K562 (cell line): ENCODE measurements at regions not wholly inside any gene's neighbourhood (a gene's known extent, or its start where the extent isn't known, plus 50 kb on each side); places are given as distances from the start of the nearest gene placed in this dataset.

ENCODE experiments used
- ATAC-seq: fragments of 200-7000 bp; cut with Tn5 transposase; 3 replicates; pipeline ENCODE4 v1.9.1; 2020; ENCODE audit warnings: moderate library complexity
- BruUV-seq: library from RNA; stranded (reverse); fragments of 400-500 nt; replicated peaks from 2 replicates; lab custom pipeline; 2021; lab: Mats Ljungman, UMichigan
- CTCF ChIA-PET: fragments of 300-600 bp; formaldehyde crosslinking; extraction: SDS; loops from one replicate; lab custom pipeline; 2021; ENCODE audit warnings: low intra/inter-chr PET ratio; lab: Yijun Ruan, JAX
- POLR2A ChIA-PET: fragments of 300-600, 350-650 bp; sonication (Branson Sonifier 250); formaldehyde crosslinking; extraction: SDS; loops from one replicate; lab custom pipeline; 2021; ENCODE audit warnings: antibody characterized with exemption, inconsistent platforms; lab: Yijun Ruan, JAX
- DNase-seq, 4 experiments: peaks; one replicate each; pipeline versions ENCODE4 v3.0.0 to v3.0.0-alpha.2; 2011 to 2018; ENCODE audit warnings: low spot score in 3 of 4, mixed read lengths in 3 of 4; ENCODE audit errors: extremely low read depth in 1 of 4
- FAIRE-seq: peaks from 2 replicates; lab custom pipeline; 2011; peaks lifted over from hg19 to GRCh38; lab: Jason Lieb, UNC
- H2AFZ ChIP-seq: 2 replicates; pipeline ENCODE4 v1.6.0; 2011; ENCODE audit warnings: low read depth, low read length, control low read depth, inconsistent platforms
- H3K27ac ChIP-seq: fragments of 200-600 bp; 3 replicates; pipeline ENCODE4 v1.8.0; 2011; ENCODE audit warnings: low read depth, mild to moderate bottlenecking, control low read depth, inconsistent platforms, low read length, moderate library complexity, mixed read lengths; ENCODE audit errors: extremely low read depth
- H3K27me3 ChIP-seq, 2 experiments: fragments of 300-600 bp in 1 of 2; 2 replicates in 1 of 2; 3 replicates in 1 of 2; pipeline versions ENCODE4 v1.6.0 to v1.8.0; 2011; ENCODE audit warnings: inconsistent platforms in 2 of 2, low read length in 2 of 2, mild to moderate bottlenecking in 1 of 2, mixed read lengths in 1 of 2, moderate library complexity in 1 of 2; ENCODE audit not compliant: control insufficient read depth in 2 of 2, insufficient read depth in 2 of 2
- H3K36me3 ChIP-seq: fragments of 300-600 bp; 3 replicates; pipeline ENCODE4 v1.8.0; 2011; ENCODE audit warnings: mild to moderate bottlenecking, low read length, inconsistent platforms; ENCODE audit not compliant: control insufficient read depth, insufficient read depth
- H3K4me1 ChIP-seq, 2 experiments: fragments of 200-600 bp in 1 of 2; replicated peaks in 1 of 2; 2 replicates in 1 of 2; 3 replicates in 1 of 2; pipeline versions ENCODE4 v1.5.1 to v1.8.0; 2011; ENCODE audit warnings: inconsistent platforms in 2 of 2, low read length in 2 of 2, mild to moderate bottlenecking in 1 of 2, mixed read lengths in 1 of 2, moderate library complexity in 1 of 2; ENCODE audit not compliant: control insufficient read depth in 2 of 2, insufficient read depth in 2 of 2
- H3K4me2 ChIP-seq: 2 replicates; pipeline ENCODE4 v1.6.1; 2011; ENCODE audit warnings: low read length, control low read depth, inconsistent platforms, mixed read lengths; ENCODE audit not compliant: insufficient read depth
- H3K4me3 ChIP-seq: fragments of 200-600 bp; sonication (generic), shearing (Covaris generic); 2 replicates; pipeline ENCODE4 v1.5.1; 2016; ENCODE audit warnings: control low read depth, inconsistent platforms
- H3K79me2 ChIP-seq: fragments of 200-600 bp; 3 replicates; pipeline ENCODE4 v1.8.0; 2011; ENCODE audit warnings: low read length, inconsistent platforms; ENCODE audit not compliant: control insufficient read depth, insufficient read depth
- H3K9ac ChIP-seq, 2 experiments: 2 replicates each; pipeline versions ENCODE4 v1.6.0 to v1.6.1; 2011; ENCODE audit warnings: low read depth in 2 of 2, low read length in 2 of 2, control low read depth in 1 of 2, inconsistent platforms in 1 of 2, mild to moderate bottlenecking in 1 of 2, mixed read lengths in 1 of 2; ENCODE audit not compliant: insufficient read depth in 1 of 2
- H3K9me1 ChIP-seq: one replicate; pipeline ENCODE4 v1.6.0; 2011; ENCODE audit warnings: inconsistent platforms, mild to moderate bottlenecking, low read length, moderate library complexity; ENCODE audit not compliant: control insufficient read depth, insufficient read depth
- H3K9me3 ChIP-seq: replicated peaks from 2 replicates; pipeline ENCODE4 v1.5.1; 2011; ENCODE audit warnings: low read depth, low read length, inconsistent platforms; ENCODE audit not compliant: control insufficient read depth, insufficient read depth
- H4K20me1 ChIP-seq: replicated peaks from 2 replicates; pipeline ENCODE4 v1.6.1; 2011; ENCODE audit warnings: low read length, inconsistent platforms, mixed read lengths; ENCODE audit not compliant: control insufficient read depth, insufficient read depth
- IFI16 ChIP-seq: fragments of 250-450 bp; sonication (Bioruptor Pico); IDR thresholded peaks from 2 replicates; pipeline ENCODE4 v2.1.2; 2022; ENCODE audit warnings: mild to moderate bottlenecking, inconsistent platforms
- LARP7 ChIP-seq: fragments of 450-650 bp; IDR thresholded peaks from 2 replicates; pipeline ENCODE4 v1.6.1; 2016
- NR2C2 ChIP-seq, 2 experiments: fragments of 200-800 bp in 1 of 2; sonication (Bioruptor generic) in 1 of 2; sonication (generic) in 1 of 2; formaldehyde crosslinking in 1 of 2; IDR thresholded peaks; 2 replicates each; pipeline versions ENCODE4 v1.6.1 to v1.8.0; 2016 to 2022; ENCODE audit warnings: mild to moderate bottlenecking in 1 of 2, missing compliant biosample characterization in 1 of 2, missing genetic modification characterization in 1 of 2, missing genetic modification reagents in 1 of 2
- PHB ChIP-seq: fragments of 250-450 bp; sonication (Bioruptor Pico); IDR thresholded peaks from 2 replicates; pipeline ENCODE4 v1.5.0; 2021
- TRIM24 ChIP-seq, 2 experiments: fragments of 450-650 bp; IDR thresholded peaks; 2 replicates each; pipeline ENCODE4 v1.6.1; 2016
- WGBS: fragments of 100-300 bp; shearing (Covaris generic); methylation state at CpG from one replicate; pipeline ENCODE4 v1.1.6; 2016; ENCODE audit warnings: low coverage, mixed read lengths; ENCODE audit not compliant: insufficient coverage; ENCODE audit errors: missing lambda C conversion rate; 5-methylcytosine and 5-hydroxymethylcytosine counted together
- in situ Hi-C: fragments of 300-500 bp; cut with MboI; formaldehyde crosslinking; loops from 4 replicates; pipeline ENCODE4 v1.15.0; 2018; ENCODE audit warnings: inconsistent platforms, mixed read lengths
- intact Hi-C: fragments of 100-400 bp; cut with micrococcal nuclease; formaldehyde crosslinking; loops from 2 replicates; pipeline ENCODE4 v1.14.2; 2022
- TF ChIP-seq, protein P1 (sequence below): IDR thresholded peaks from 2 replicates; pipeline ENCODE4 v1.6.1; 2012; ENCODE audit warnings: low read depth, low read length, improper control_type of control experiment, borderline replicate concordance

DNA sequence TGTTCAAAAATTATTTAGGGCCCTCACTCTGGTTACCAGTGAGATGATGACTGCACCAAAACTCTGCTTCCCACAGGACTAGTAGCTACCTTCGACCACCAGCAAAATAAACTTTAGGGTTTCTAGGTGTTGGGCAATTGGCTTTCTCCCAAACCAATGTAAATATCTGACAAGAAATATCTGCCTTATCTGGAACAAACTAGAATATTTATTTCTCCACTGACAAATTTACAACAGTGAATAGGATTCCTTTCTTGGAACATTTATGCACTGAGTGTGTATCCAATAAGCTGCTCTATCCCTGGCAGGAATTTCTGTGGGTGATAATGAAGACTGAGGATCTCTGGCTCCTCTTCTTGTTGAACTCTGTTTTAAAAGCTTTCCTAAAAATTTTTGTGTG lies 148.6 kb downstream of the SLC6A15 start:
- H3K36me3 ChIP-seq = no peaks in the 10 kb centered on the region
- H3K4me3 ChIP-seq = no peak overlapping the region
- POLR2A ChIA-PET = no interaction called here
- H3K9ac ChIP-seq = no peak overlapping the region
- intact Hi-C loops (no loop called here), in situ Hi-C loops (no loop called here)
- H3K9me1 ChIP-seq = no peaks in the 10 kb centered on the region
- ATAC-seq = no peak
- no peak overlapping the region for H2AFZ ChIP-seq
- no peak overlapping the region for H3K27ac ChIP-seq
- H3K4me2 ChIP-seq = no peak overlapping the region
- CTCF ChIA-PET = no interaction called here
- no peak for FAIRE-seq
- no peaks in the 10 kb centered on the region for H3K27me3 ChIP-seq
- no peaks in the 10 kb centered on the region for H4K20me1 ChIP-seq
- no peaks in the 10 kb centered on the region for H3K79me2 ChIP-seq
- no peak for DNase-seq
- no TSS peak for BruUV-seq
- WGBS = 0% methylated on average over 1 of the region's 1 CpG
- TF ChIP-seq, protein P1, sequence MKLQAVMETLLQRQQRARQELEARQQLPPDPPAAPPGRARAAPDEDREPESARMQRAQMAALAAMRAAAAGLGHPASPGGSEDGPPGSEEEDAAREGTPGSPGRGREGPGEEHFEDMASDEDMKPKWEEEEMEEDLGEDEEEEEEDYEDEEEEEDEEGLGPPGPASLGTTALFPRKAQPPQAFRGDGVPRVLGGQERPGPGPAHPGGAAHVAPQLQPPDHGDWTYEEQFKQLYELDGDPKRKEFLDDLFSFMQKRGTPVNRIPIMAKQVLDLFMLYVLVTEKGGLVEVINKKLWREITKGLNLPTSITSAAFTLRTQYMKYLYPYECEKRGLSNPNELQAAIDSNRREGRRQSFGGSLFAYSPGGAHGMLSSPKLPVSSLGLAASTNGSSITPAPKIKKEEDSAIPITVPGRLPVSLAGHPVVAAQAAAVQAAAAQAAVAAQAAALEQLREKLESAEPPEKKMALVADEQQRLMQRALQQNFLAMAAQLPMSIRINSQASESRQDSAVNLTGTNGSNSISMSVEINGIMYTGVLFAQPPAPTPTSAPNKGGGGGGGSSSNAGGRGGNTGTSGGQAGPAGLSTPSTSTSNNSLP = no peak
- no peaks in the 10 kb centered on the region for H3K9me3 ChIP-seq
- H3K4me1 ChIP-seq = no peaks in the 10 kb centered on the region

GRCh38 chr12:84763107-84763506 lies 149.5 kb downstream of the SLC6A15 start:
- WGBS = 0% methylated on average over 1 of the region's 1 CpG
- no peak overlapping the region for H3K4me3 ChIP-seq
- H3K9me1 ChIP-seq = no peaks in the 10 kb centered on the region
- H3K27ac ChIP-seq = no peak overlapping the region
- no TSS peak for BruUV-seq
- in situ Hi-C loops (no loop called here), intact Hi-C loops (no loop called here)
- FAIRE-seq = no peak
- no peaks in the 10 kb centered on the region for H3K27me3 ChIP-seq
- H3K79me2 ChIP-seq = no peaks in the 10 kb centered on the region
- ATAC-seq = no peak
- POLR2A ChIA-PET = no interaction called here
- no peaks in the 10 kb centered on the region for H3K4me1 ChIP-seq
- no peaks in the 10 kb centered on the region for H4K20me1 ChIP-seq
- TF ChIP-seq TRIM24 (IDR thresholded peaks at IDR 0.05) = no peak
- TF ChIP-seq IFI16 = no peak
- TF ChIP-seq NR2C2 (CRISPR knock-in tag; IDR thresholded peaks at IDR 0.05) = no peak
- TF ChIP-seq NR2C2 (tag; IDR thresholded peaks at IDR 0.05) = no peak
- no peak for TF ChIP-seq LARP7
- TF ChIP-seq PHB (CRISPR knock-in tag) = no peak
- no peak overlapping the region for H3K4me2 ChIP-seq
- H2AFZ ChIP-seq = no peak overlapping the region
- no peak overlapping the region for H3K9ac ChIP-seq
- H3K36me3 ChIP-seq = no peaks in the 10 kb centered on the region
- DNase-seq = no peak
- CTCF ChIA-PET = no interaction called here
- no peaks in the 10 kb centered on the region for H3K9me3 ChIP-seq
